Panc1 (cell line): ENCODE measurements at regions not wholly inside any gene's neighbourhood (a gene's known extent, or its start where the extent isn't known, plus 50 kb on each side); places are given as distances from the start of the nearest gene placed in this dataset.

Source experiments
- ATAC-seq: fragments of 200-7000 bp; cut with Tn5 transposase; 2 replicates; pipeline ENCODE4 v1.9.1; 2020; ENCODE audit warnings: mild to moderate bottlenecking, moderate library complexity
- BruUV-seq: library from RNA; stranded (reverse); fragments of 400-500 nt; replicated peaks from 2 replicates; lab custom pipeline; 2021; lab: Mats Ljungman, UMichigan
- CTCF ChIA-PET: fragments of 300-600 bp; sonication (Branson Sonifier 250); formaldehyde crosslinking; loops from one replicate; lab custom pipeline; 2022; ENCODE audit warnings: antibody characterized with exemption; lab: Charles Lee
- POLR2A ChIA-PET: fragments of 300-600 bp; sonication (Branson Sonifier 250); formaldehyde crosslinking; loops from one replicate; lab custom pipeline; 2022; ENCODE audit warnings: antibody characterized with exemption; lab: Charles Lee
- DNase-seq: peaks from one replicate; pipeline ENCODE4 v3.0.0-alpha.2; 2010; ENCODE audit warnings: low read depth, low spot score
- H3K27ac ChIP-seq: 2 replicates; pipeline ENCODE4 v1.5.1; 2011; ENCODE audit warnings: mild to moderate bottlenecking, low read length, inconsistent platforms
- H3K27me3 ChIP-seq: fragments of 200-500 bp; sonication (Bioruptor generic); 2 replicates; pipeline ENCODE4 v1.6.0; 2014; ENCODE audit warnings: low read length, inconsistent platforms; ENCODE audit not compliant: control insufficient read depth, insufficient read depth
- H3K36me3 ChIP-seq: fragments of 200-500 bp; sonication (Bioruptor generic); 2 replicates; pipeline ENCODE4 v1.5.1; 2014; ENCODE audit warnings: inconsistent platforms, mild to moderate bottlenecking, low read length, moderate library complexity; ENCODE audit not compliant: control insufficient read depth, insufficient read depth
- H3K4me1 ChIP-seq: 2 replicates; pipeline ENCODE4 v1.5.1; 2011; ENCODE audit warnings: inconsistent platforms, mild to moderate bottlenecking, low read length, moderate library complexity; ENCODE audit not compliant: control insufficient read depth, insufficient read depth
- H3K4me3 ChIP-seq, 2 experiments: 2 replicates each; pipeline ENCODE4 v1.5.1; 2011 to 2012; ENCODE audit warnings: low read depth in 2 of 2, low read length in 2 of 2, mild to moderate bottlenecking in 2 of 2, inconsistent platforms in 1 of 2, moderate library complexity in 1 of 2
- H3K9me3 ChIP-seq: fragments of 200-500 bp; sonication (Bioruptor generic); 2 replicates; pipeline ENCODE4 v1.5.1; 2014; ENCODE audit warnings: low read depth, mild to moderate bottlenecking, inconsistent platforms, low read length, moderate library complexity; ENCODE audit not compliant: control insufficient read depth, insufficient read depth
- POLR2AphosphoS5 ChIP-seq: IDR thresholded peaks from 2 replicates; pipeline ENCODE4 v1.6.1; 2012; ENCODE audit warnings: mild to moderate bottlenecking, low read depth, low read length, moderate library complexity
- REST ChIP-seq, 2 experiments: IDR thresholded peaks; 2 replicates each; pipeline ENCODE4 v1.6.1; 2011 to 2012; ENCODE audit warnings: low read depth in 2 of 2, control low read depth in 1 of 2, low read length in 1 of 2, mild to moderate bottlenecking in 1 of 2, moderate library complexity in 1 of 2; ENCODE audit not compliant: insufficient read depth in 1 of 2
- SIN3A ChIP-seq: IDR thresholded peaks from 2 replicates; pipeline ENCODE4 v1.6.1; 2012; ENCODE audit warnings: low read depth, mild to moderate bottlenecking, low read length, moderate library complexity, borderline replicate concordance; ENCODE audit not compliant: insufficient read depth
- TCF7L2 ChIP-seq: IDR thresholded peaks from 2 replicates; pipeline ENCODE4 v1.6.1; 2011; ENCODE audit warnings: mild to moderate bottlenecking, low read depth, low read length, inconsistent platforms
- in situ Hi-C: cut with HindIII; loops from 2 replicates; pipeline ENCODE4 v1.10.0; 2016; ENCODE audit warnings: low sequenced_read_pairs, low pct_unique_long_range_greater_than_20kb
- intact Hi-C: fragments of 100-400 bp; cut with micrococcal nuclease; formaldehyde crosslinking; loops from one replicate; pipeline ENCODE4 v1.10.0; 2022; ENCODE audit not compliant: unreplicated experiment
- TF ChIP-seq, protein P1 (sequence below): fragments of 450-650 bp; IDR thresholded peaks from 2 replicates; pipeline ENCODE4 v1.5.1; 2017; ENCODE audit warnings: mild to moderate bottlenecking

GRCh38 chr12:113643177-113643974 is 171.7 kb upstream of the LHX5 start:
- DNase-seq (no peak), ATAC-seq (no peak)
- Histone ChIP-seq H3K36me3 (no peaks in the 10 kb centered on the region), H3K9me3 (no peaks in the 10 kb centered on the region), H3K4me1 (no peaks in the 10 kb centered on the region), H3K4me3 (no peak overlapping the region), H3K27me3 (peaks cover 5% of the 10 kb centered on the region), H3K27ac (no peak overlapping the region)
- ChIA-PET POLR2A (no interaction called here), CTCF (no interaction called here)
- intact Hi-C loops = no loop called here
- in situ Hi-C loops = no loop called here
- TF ChIP-seq REST (IDR thresholded peaks at IDR 0.05; ENCODE audit: insufficient read depth in 1 of 2, low read depth in 2 of 2, low read length in 1 of 2) (no peak), TCF7L2 (no peak), SIN3A (no peak), POLR2AphosphoS5 (no peak)
- no TSS peak for BruUV-seq

DNA sequence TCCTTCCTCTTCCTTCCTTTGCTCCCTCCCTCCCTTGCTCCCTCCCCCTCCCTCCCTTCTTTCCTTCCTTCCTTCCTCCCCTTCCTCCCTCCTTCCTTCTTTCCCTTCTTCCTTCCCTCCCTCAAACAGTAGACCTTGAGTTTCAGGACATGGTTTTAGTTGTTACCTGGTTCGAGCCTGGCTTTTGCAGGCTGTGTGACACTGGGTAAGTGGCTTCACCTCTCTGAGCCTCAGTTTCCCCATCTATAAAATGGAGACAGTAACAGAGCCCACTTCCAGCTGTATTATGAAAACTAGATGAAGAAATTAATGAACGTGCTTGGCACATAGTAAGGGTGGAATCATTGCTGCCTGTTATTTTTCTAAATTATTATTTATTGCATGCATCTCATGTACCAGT is 171.0 kb upstream of the LHX5 start:
- intact Hi-C loops = no loop called here
- ChIA-PET CTCF (no interaction called here), POLR2A (interaction anchor here (0.6 kb wide), 1 partner anchor 242 kb away, joined by 9 read pairs; no protein-coding TSS in a partner anchor)
- H3K27ac ChIP-seq = no peak overlapping the region
- peaks cover 5% of the 10 kb centered on the region for H3K27me3 ChIP-seq
- H3K36me3 ChIP-seq = no peaks in the 10 kb centered on the region
- no peak for DNase-seq
- H3K4me3 ChIP-seq = no peak overlapping the region
- H3K4me1 ChIP-seq = no peaks in the 10 kb centered on the region
- ATAC-seq = no peak
- TF ChIP-seq REST (IDR thresholded peaks at IDR 0.05; ENCODE audit: insufficient read depth in 1 of 2, low read depth in 2 of 2, low read length in 1 of 2) = no peak
- no peak for TF ChIP-seq SIN3A
- no peak for TF ChIP-seq TCF7L2
- no peak for TF ChIP-seq POLR2AphosphoS5
- TF ChIP-seq, protein P1, sequence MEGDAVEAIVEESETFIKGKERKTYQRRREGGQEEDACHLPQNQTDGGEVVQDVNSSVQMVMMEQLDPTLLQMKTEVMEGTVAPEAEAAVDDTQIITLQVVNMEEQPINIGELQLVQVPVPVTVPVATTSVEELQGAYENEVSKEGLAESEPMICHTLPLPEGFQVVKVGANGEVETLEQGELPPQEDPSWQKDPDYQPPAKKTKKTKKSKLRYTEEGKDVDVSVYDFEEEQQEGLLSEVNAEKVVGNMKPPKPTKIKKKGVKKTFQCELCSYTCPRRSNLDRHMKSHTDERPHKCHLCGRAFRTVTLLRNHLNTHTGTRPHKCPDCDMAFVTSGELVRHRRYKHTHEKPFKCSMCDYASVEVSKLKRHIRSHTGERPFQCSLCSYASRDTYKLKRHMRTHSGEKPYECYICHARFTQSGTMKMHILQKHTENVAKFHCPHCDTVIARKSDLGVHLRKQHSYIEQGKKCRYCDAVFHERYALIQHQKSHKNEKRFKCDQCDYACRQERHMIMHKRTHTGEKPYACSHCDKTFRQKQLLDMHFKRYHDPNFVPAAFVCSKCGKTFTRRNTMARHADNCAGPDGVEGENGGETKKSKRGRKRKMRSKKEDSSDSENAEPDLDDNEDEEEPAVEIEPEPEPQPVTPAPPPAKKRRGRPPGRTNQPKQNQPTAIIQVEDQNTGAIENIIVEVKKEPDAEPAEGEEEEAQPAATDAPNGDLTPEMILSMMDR = no peak
- H3K9me3 ChIP-seq = no peaks in the 10 kb centered on the region
- in situ Hi-C loops = no loop called here
- BruUV-seq = no TSS peak
